K562 (cell line): ENCODE measurements at regions not wholly inside any gene's neighbourhood (a gene's known extent, or its start where the extent isn't known, plus 50 kb on each side); places are given as distances from the start of the nearest gene placed in this dataset.

Experiments
- ATAC-seq: fragments of 200-7000 bp; cut with Tn5 transposase; 3 replicates; pipeline ENCODE4 v1.9.1; 2020; ENCODE audit warnings: moderate library complexity
- BruUV-seq: library from RNA; stranded (reverse); fragments of 400-500 nt; replicated peaks from 2 replicates; lab custom pipeline; 2021; lab: Mats Ljungman, UMichigan
- CTCF ChIA-PET: fragments of 300-600 bp; formaldehyde crosslinking; extraction: SDS; loops from one replicate; lab custom pipeline; 2021; ENCODE audit warnings: low intra/inter-chr PET ratio; lab: Yijun Ruan, JAX
- POLR2A ChIA-PET: fragments of 300-600, 350-650 bp; sonication (Branson Sonifier 250); formaldehyde crosslinking; extraction: SDS; loops from one replicate; lab custom pipeline; 2021; ENCODE audit warnings: antibody characterized with exemption, inconsistent platforms; lab: Yijun Ruan, JAX
- DNase-seq, 4 experiments: peaks; one replicate each; pipeline versions ENCODE4 v3.0.0 to v3.0.0-alpha.2; 2011 to 2018; ENCODE audit warnings: low spot score in 3 of 4, mixed read lengths in 3 of 4; ENCODE audit errors: extremely low read depth in 1 of 4
- FAIRE-seq: peaks from 2 replicates; lab custom pipeline; 2011; peaks lifted over from hg19 to GRCh38; lab: Jason Lieb, UNC
- H2AFZ ChIP-seq: 2 replicates; pipeline ENCODE4 v1.6.0; 2011; ENCODE audit warnings: low read depth, low read length, control low read depth, inconsistent platforms
- H3K27ac ChIP-seq: fragments of 200-600 bp; 3 replicates; pipeline ENCODE4 v1.8.0; 2011; ENCODE audit warnings: low read depth, mild to moderate bottlenecking, control low read depth, inconsistent platforms, low read length, moderate library complexity, mixed read lengths; ENCODE audit errors: extremely low read depth
- H3K27me3 ChIP-seq, 2 experiments: fragments of 300-600 bp in 1 of 2; 2 replicates in 1 of 2; 3 replicates in 1 of 2; pipeline versions ENCODE4 v1.6.0 to v1.8.0; 2011; ENCODE audit warnings: inconsistent platforms in 2 of 2, low read length in 2 of 2, mild to moderate bottlenecking in 1 of 2, mixed read lengths in 1 of 2, moderate library complexity in 1 of 2; ENCODE audit not compliant: control insufficient read depth in 2 of 2, insufficient read depth in 2 of 2
- H3K36me3 ChIP-seq: fragments of 300-600 bp; 3 replicates; pipeline ENCODE4 v1.8.0; 2011; ENCODE audit warnings: mild to moderate bottlenecking, low read length, inconsistent platforms; ENCODE audit not compliant: control insufficient read depth, insufficient read depth
- H3K4me1 ChIP-seq, 2 experiments: fragments of 200-600 bp in 1 of 2; replicated peaks in 1 of 2; 2 replicates in 1 of 2; 3 replicates in 1 of 2; pipeline versions ENCODE4 v1.5.1 to v1.8.0; 2011; ENCODE audit warnings: inconsistent platforms in 2 of 2, low read length in 2 of 2, mild to moderate bottlenecking in 1 of 2, mixed read lengths in 1 of 2, moderate library complexity in 1 of 2; ENCODE audit not compliant: control insufficient read depth in 2 of 2, insufficient read depth in 2 of 2
- H3K4me2 ChIP-seq: 2 replicates; pipeline ENCODE4 v1.6.1; 2011; ENCODE audit warnings: low read length, control low read depth, inconsistent platforms, mixed read lengths; ENCODE audit not compliant: insufficient read depth
- H3K4me3 ChIP-seq: fragments of 200-600 bp; sonication (generic), shearing (Covaris generic); 2 replicates; pipeline ENCODE4 v1.5.1; 2016; ENCODE audit warnings: control low read depth, inconsistent platforms
- H3K79me2 ChIP-seq: fragments of 200-600 bp; 3 replicates; pipeline ENCODE4 v1.8.0; 2011; ENCODE audit warnings: low read length, inconsistent platforms; ENCODE audit not compliant: control insufficient read depth, insufficient read depth
- H3K9ac ChIP-seq, 2 experiments: 2 replicates each; pipeline versions ENCODE4 v1.6.0 to v1.6.1; 2011; ENCODE audit warnings: low read depth in 2 of 2, low read length in 2 of 2, control low read depth in 1 of 2, inconsistent platforms in 1 of 2, mild to moderate bottlenecking in 1 of 2, mixed read lengths in 1 of 2; ENCODE audit not compliant: insufficient read depth in 1 of 2
- H3K9me1 ChIP-seq: one replicate; pipeline ENCODE4 v1.6.0; 2011; ENCODE audit warnings: inconsistent platforms, mild to moderate bottlenecking, low read length, moderate library complexity; ENCODE audit not compliant: control insufficient read depth, insufficient read depth
- H3K9me3 ChIP-seq: replicated peaks from 2 replicates; pipeline ENCODE4 v1.5.1; 2011; ENCODE audit warnings: low read depth, low read length, inconsistent platforms; ENCODE audit not compliant: control insufficient read depth, insufficient read depth
- H4K20me1 ChIP-seq: replicated peaks from 2 replicates; pipeline ENCODE4 v1.6.1; 2011; ENCODE audit warnings: low read length, inconsistent platforms, mixed read lengths; ENCODE audit not compliant: control insufficient read depth, insufficient read depth
- FOSL1 ChIP-seq: fragments of 200-800 bp; sonication (Bioruptor generic); conservative IDR thresholded peaks from 2 replicates; pipeline ENCODE4 v1.6.1; 2016; ENCODE audit warnings: missing genetic modification characterization, missing compliant biosample characterization
- HDAC6 ChIP-seq: IDR thresholded peaks from 2 replicates; pipeline ENCODE4 v1.6.1; 2012; ENCODE audit warnings: low read depth, mild to moderate bottlenecking, control low read depth, inconsistent platforms, low read length, moderate library complexity
- LEF1 ChIP-seq: fragments of 450-650 bp; IDR thresholded peaks from 2 replicates; pipeline ENCODE4 v1.6.1; 2016; ENCODE audit warnings: mild to moderate bottlenecking
- MEF2D ChIP-seq: conservative IDR thresholded peaks from 2 replicates; pipeline ENCODE4 v1.6.1; 2016; ENCODE audit warnings: low read depth, missing genetic modification characterization, missing compliant biosample characterization
- NR2C1 ChIP-seq, 2 experiments: fragments of 450-650 bp; IDR thresholded peaks; 2 replicates each; pipeline ENCODE4 v1.6.1; 2017; ENCODE audit warnings: mild to moderate bottlenecking in 2 of 2, antibody characterized with exemption in 1 of 2, inconsistent platforms in 1 of 2, missing compliant biosample characterization in 1 of 2, missing genetic modification characterization in 1 of 2
- POLR2B ChIP-seq: fragments of 450-650 bp; IDR thresholded peaks from 2 replicates; pipeline ENCODE4 v1.6.1; 2018; ENCODE audit warnings: low read depth; ENCODE audit not compliant: partially characterized antibody
- RAD51 ChIP-seq: fragments of 450-650 bp; IDR thresholded peaks from 2 replicates; pipeline ENCODE4 v1.7.1; 2016; ENCODE audit warnings: low read depth, mild to moderate bottlenecking, borderline replicate concordance
- ZNF444 ChIP-seq: fragments of 250-450 bp; sonication (Bioruptor Pico); IDR thresholded peaks from 2 replicates; pipeline ENCODE4 v1.4.0; 2020; ENCODE audit warnings: mild to moderate bottlenecking, moderate library complexity
- WGBS: fragments of 100-300 bp; shearing (Covaris generic); methylation state at CpG from one replicate; pipeline ENCODE4 v1.1.6; 2016; ENCODE audit warnings: low coverage, mixed read lengths; ENCODE audit not compliant: insufficient coverage; ENCODE audit errors: missing lambda C conversion rate; 5-methylcytosine and 5-hydroxymethylcytosine counted together
- in situ Hi-C: fragments of 300-500 bp; cut with MboI; formaldehyde crosslinking; loops from 4 replicates; pipeline ENCODE4 v1.15.0; 2018; ENCODE audit warnings: inconsistent platforms, mixed read lengths
- intact Hi-C: fragments of 100-400 bp; cut with micrococcal nuclease; formaldehyde crosslinking; loops from 2 replicates; pipeline ENCODE4 v1.14.2; 2022
- TF ChIP-seq, protein P1 (sequence below): sonication (generic); formaldehyde crosslinking; IDR thresholded peaks from 2 replicates; pipeline ENCODE4 v1.8.1; 2023; ENCODE audit warnings: mild to moderate bottlenecking, missing genetic modification reagents
- TF ChIP-seq, protein P2 (sequence below), 2 experiments: fragments of 450-650 bp; IDR thresholded peaks; 2 replicates each; pipeline ENCODE4 v1.6.1; 2016; ENCODE audit warnings: mild to moderate bottlenecking in 2 of 2, borderline replicate concordance in 1 of 2, low read depth in 1 of 2, moderate library complexity in 1 of 2

DNA sequence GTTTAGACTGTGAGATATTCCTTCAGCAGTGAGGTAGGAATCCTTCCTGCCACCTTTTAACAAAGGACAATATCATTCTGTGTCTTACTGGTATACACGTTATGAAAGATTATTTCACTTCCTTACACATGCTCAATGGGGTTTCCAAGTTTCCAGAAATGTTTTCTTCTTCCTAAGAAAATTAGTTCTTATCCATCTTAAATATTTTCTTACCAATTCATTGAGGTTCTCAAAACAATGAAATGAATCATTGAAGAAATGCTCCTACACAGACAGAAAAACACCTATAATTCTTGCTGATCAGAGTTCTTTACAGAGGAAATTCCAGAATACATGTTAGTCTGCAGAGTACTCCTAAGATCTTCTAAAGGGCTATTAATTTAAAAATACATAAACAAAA, 51.4 kb upstream of the SEC61G start:
- no TSS peak for BruUV-seq
- H3K4me1 ChIP-seq: no peaks in the 10 kb centered on the region
- H3K9me1 ChIP-seq: no peaks in the 10 kb centered on the region
- no peak overlapping the region for H3K4me3 ChIP-seq
- intact Hi-C loops: no loop called here
- H3K27ac ChIP-seq: no peak overlapping the region
- CTCF ChIA-PET: no interaction called here
- 0% methylated on average over 1 of the region's 1 CpG for WGBS
- H3K36me3 ChIP-seq: no peaks in the 10 kb centered on the region
- H3K79me2 ChIP-seq: no peaks in the 10 kb centered on the region
- H3K27me3 ChIP-seq: peaks cover 0 to 9% of the 10 kb centered on the region in 2 experiments; a peak in 3 of 5 replicates
- POLR2A ChIA-PET: no interaction called here
- H3K9ac ChIP-seq: no peak overlapping the region
- ATAC-seq (no peak), DNase-seq (no peak), FAIRE-seq (no peak)
- H4K20me1 ChIP-seq: no peaks in the 10 kb centered on the region
- no peak overlapping the region for H2AFZ ChIP-seq
- no peaks in the 10 kb centered on the region for H3K9me3 ChIP-seq
- H3K4me2 ChIP-seq: no peak overlapping the region
- in situ Hi-C loops: no loop called here
- no peak for TF ChIP-seq NR2C1 (IDR thresholded peaks at IDR 0.05)
- no peak for TF ChIP-seq NR2C1 (tag; IDR thresholded peaks at IDR 0.05)
- TF ChIP-seq MEF2D (tag): no peak
- TF ChIP-seq RAD51: no peak
- no peak for TF ChIP-seq HDAC6
- TF ChIP-seq, protein P1, sequence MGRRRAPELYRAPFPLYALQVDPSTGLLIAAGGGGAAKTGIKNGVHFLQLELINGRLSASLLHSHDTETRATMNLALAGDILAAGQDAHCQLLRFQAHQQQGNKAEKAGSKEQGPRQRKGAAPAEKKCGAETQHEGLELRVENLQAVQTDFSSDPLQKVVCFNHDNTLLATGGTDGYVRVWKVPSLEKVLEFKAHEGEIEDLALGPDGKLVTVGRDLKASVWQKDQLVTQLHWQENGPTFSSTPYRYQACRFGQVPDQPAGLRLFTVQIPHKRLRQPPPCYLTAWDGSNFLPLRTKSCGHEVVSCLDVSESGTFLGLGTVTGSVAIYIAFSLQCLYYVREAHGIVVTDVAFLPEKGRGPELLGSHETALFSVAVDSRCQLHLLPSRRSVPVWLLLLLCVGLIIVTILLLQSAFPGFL (CRISPR knock-in tag): no peak
- TF ChIP-seq, protein P2, sequence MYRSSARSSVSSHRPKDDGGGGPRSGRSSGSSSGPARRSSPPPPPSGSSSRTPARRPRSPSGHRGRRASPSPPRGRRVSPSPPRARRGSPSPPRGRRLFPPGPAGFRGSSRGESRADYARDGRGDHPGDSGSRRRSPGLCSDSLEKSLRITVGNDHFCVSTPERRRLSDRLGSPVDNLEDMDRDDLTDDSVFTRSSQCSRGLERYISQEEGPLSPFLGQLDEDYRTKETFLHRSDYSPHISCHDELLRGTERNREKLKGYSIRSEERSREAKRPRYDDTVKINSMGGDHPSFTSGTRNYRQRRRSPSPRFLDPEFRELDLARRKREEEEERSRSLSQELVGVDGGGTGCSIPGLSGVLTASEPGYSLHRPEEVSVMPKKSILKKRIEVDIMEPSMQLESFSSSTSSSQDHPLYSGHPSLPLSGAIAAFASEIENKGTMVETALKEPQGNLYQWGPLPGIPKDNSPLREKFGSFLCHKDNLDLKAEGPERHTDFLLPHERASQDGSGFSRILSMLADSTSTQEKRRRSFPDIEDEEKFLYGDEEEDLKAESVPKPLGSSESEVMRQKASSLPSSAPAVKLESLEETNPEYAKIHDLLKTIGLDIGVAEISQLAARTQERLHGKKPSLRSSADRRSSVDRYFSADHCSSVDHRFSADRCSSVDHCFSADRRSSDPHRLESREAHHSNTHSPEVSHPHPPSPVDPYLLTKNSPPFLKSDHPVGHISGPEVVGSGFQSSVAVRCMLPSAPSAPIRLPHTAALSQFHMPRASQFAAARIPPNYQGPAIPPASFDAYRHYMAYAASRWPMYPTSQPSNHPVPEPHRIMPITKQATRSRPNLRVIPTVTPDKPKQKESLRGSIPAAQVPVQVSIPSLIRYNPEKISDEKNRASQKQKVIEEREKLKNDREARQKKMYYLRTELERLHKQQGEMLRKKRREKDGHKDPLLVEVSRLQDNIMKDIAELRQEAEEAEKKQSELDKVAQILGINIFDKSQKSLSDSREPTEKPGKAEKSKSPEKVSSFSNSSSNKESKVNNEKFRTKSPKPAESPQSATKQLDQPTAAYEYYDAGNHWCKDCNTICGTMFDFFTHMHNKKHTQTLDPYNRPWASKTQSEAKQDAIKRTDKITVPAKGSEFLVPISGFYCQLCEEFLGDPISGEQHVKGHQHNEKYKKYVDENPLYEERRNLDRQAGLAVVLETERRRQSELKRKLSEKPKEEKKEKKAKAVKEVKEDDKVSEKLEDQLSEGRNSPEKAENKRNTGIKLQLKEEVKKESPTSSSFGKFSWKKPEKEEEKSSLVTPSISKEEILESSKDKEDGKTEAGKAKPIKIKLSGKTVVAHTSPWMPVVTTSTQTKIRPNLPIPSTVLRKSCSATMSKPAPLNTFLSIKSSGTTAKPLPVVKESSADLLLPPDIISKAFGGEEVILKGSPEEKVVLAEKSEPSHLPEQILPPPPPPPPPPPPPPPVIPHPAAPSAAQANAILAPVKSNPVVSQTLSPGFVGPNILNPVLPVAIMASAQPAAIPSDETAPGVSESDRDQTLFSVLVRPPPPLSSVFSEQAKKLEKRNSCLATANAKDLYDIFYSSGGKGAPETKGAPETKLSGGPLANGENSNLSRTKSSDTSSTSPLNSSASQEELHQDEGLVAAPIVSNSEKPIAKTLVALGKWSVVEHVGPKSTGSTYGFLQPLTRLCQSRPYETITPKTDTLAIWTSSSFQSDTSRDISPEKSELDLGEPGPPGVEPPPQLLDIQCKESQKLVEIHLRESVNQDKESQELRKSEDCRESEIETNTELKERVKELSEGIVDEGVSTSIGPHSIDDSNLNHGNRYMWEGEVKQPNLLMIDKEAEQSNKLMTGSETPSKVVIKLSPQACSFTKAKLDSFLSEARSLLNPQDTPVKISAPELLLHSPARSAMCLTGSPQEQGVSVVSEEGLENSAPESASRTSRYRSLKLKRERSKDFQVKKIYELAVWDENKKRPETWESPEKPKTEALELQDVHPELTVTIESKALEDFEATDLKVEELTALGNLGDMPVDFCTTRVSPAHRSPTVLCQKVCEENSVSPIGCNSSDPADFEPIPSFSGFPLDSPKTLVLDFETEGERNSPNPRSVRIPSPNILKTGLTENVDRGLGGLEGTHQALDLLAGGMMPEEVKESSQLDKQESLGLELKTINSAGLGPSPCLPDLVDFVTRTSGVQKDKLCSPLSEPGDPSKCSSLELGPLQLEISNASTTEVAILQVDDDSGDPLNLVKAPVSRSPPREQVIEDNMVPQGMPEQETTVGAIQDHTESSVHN (IDR thresholded peaks at IDR 0.05; ENCODE audit: borderline replicate concordance in 1 of 2, low read depth in 1 of 2): no peak
- TF ChIP-seq POLR2B: no peak
- no peak for TF ChIP-seq ZNF444 (CRISPR knock-in tag)
- no peak for TF ChIP-seq LEF1
- no peak for TF ChIP-seq FOSL1 (tag)
